ENCODE measurements at regions not wholly inside any gene's neighbourhood (a gene's known extent, or its start where the extent isn't known, plus 50 kb on each side); places are given as distances from the start of the nearest gene placed in this dataset.

DNA sequence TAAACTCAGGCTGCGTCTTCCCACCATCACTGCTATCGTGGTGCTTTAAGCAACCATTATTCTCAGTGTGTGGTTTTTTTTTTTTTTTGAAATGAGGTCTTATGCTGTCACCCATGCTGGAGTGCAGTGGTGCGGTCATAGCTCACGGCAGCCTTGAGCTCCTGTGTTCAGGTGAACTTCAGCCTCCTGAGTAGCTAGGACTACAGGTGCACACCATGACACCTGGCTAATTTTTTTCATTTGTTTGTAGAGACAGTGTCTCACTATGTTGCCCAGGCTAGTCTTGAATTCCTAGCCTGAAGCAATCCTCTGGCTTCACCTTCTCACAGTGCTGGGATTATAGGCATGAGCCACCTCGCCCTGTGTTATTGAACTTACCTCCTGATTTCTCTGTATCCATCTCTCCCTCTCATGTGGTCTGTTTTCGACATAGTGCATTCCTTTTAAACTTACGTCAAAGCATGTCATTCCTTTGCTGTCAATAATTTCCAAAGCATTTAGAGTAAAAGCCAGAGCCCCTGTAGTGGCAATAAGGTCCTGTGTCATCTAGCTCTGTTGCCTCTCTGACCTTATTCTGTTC is 255.5 kb downstream of the SNAPC1 start:
- FAIRE-seq = no peak
- TF ChIP-seq SPI1 (IDR thresholded peaks at IDR 0.05; ENCODE audit: low read depth, low read length) (no peak), TAF1 (IDR thresholded peaks at IDR 0.05; ENCODE audit: low read depth, low read length) (no peak), PAX5 (IDR thresholded peaks at IDR 0.05; ENCODE audit: insufficient read depth, low read length, severe bottlenecking) (no peak), POU2F2 (IDR thresholded peaks at IDR 0.05; ENCODE audit: low read depth, low read length) (no peak), POLR2AphosphoS5 (IDR thresholded peaks at IDR 0.05; ENCODE audit: low read depth, low read length) (no peak), POLR2A (IDR thresholded peaks at IDR 0.05; ENCODE audit: low read depth, low read length) (no peak)
- DNase-seq (ENCODE audit: insufficient read length, low spot score) = no peak

- no peak for FAIRE-seq
- DNase-seq (ENCODE audit: insufficient read length, low spot score) = no peak
- no peak for TF ChIP-seq POLR2A (IDR thresholded peaks at IDR 0.05; ENCODE audit: low read depth, low read length)
- no peak for TF ChIP-seq POU2F2 (IDR thresholded peaks at IDR 0.05; ENCODE audit: low read depth, low read length)
- no peak for TF ChIP-seq POLR2AphosphoS5 (IDR thresholded peaks at IDR 0.05; ENCODE audit: low read depth, low read length)
- no peak for TF ChIP-seq TAF1 (IDR thresholded peaks at IDR 0.05; ENCODE audit: low read depth, low read length)
- no peak for TF ChIP-seq SPI1 (IDR thresholded peaks at IDR 0.05; ENCODE audit: low read depth, low read length)
- no peak for TF ChIP-seq PAX5 (IDR thresholded peaks at IDR 0.05; ENCODE audit: insufficient read depth, low read length, severe bottlenecking)
These were observed 256.4 kb downstream of the SNAPC1 start for GRCh38 chr14:62018606-62019005.

- FAIRE-seq = peak; percentile 31
- no peak for TF ChIP-seq POU2F2 (IDR thresholded peaks at IDR 0.05; ENCODE audit: low read depth, low read length)
These were observed 265.7 kb downstream of the SNAPC1 start for GRCh38 chr14:62027958-62028357.

DNA sequence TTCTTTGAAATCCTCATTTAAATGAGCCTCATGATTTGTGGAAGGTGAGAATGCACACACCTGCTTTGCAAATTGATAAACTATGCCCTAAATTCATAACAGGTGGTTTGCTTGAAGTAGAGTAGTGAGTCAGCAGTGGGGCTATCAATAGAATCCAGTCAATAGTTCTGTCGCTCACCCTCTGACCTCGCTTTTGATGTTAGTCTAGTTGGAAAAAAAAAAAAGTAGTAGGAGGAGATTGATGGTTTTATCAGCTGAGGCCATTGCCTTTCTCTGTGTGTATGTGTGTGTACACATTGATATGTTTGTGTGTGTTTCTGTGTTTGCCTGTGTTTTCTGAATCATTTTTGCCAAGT is 267.3 kb downstream of the SNAPC1 start:
- DNase-seq (ENCODE audit: insufficient read length, low spot score) = no peak
- FAIRE-seq = peak; percentile 78
- TF ChIP-seq SPI1 (IDR thresholded peaks at IDR 0.05; ENCODE audit: low read depth, low read length) (no peak), PAX5 (IDR thresholded peaks at IDR 0.05; ENCODE audit: insufficient read depth, low read length, severe bottlenecking) (no peak), POLR2A (IDR thresholded peaks at IDR 0.05; ENCODE audit: low read depth, low read length) (no peak), POLR2AphosphoS5 (IDR thresholded peaks at IDR 0.05; ENCODE audit: low read depth, low read length) (no peak), TAF1 (IDR thresholded peaks at IDR 0.05; ENCODE audit: low read depth, low read length) (no peak), POU2F2 (IDR thresholded peaks at IDR 0.05; ENCODE audit: low read depth, low read length) (no peak)

More at GRCh38 chr14:62027958-62028357, 265.7 kb downstream of the SNAPC1 start:
- no peak for DNase-seq (ENCODE audit: insufficient read length, low spot score)

- DNase-seq (ENCODE audit: insufficient read length, low spot score) (no peak), FAIRE-seq (no peak)
- TF ChIP-seq TAF1 (IDR thresholded peaks at IDR 0.05; ENCODE audit: low read depth, low read length) (no peak), POLR2A (IDR thresholded peaks at IDR 0.05; ENCODE audit: low read depth, low read length) (no peak), SPI1 (IDR thresholded peaks at IDR 0.05; ENCODE audit: low read depth, low read length) (no peak), PAX5 (IDR thresholded peaks at IDR 0.05; ENCODE audit: insufficient read depth, low read length, severe bottlenecking) (no peak), POLR2AphosphoS5 (IDR thresholded peaks at IDR 0.05; ENCODE audit: low read depth, low read length) (no peak), POU2F2 (IDR thresholded peaks at IDR 0.05; ENCODE audit: low read depth, low read length) (no peak)
These were observed 268.2 kb downstream of the SNAPC1 start for GRCh38 chr14:62030387-62030786.

GRCh38 chr14:62031504-62031903 is 269.3 kb downstream of the SNAPC1 start:
- no peak for TF ChIP-seq POU2F2 (IDR thresholded peaks at IDR 0.05; ENCODE audit: low read depth, low read length)
- TF ChIP-seq POLR2A (IDR thresholded peaks at IDR 0.05; ENCODE audit: low read depth, low read length) = no peak
- TF ChIP-seq SPI1 (IDR thresholded peaks at IDR 0.05; ENCODE audit: low read depth, low read length) = no peak
- TF ChIP-seq TAF1 (IDR thresholded peaks at IDR 0.05; ENCODE audit: low read depth, low read length) = no peak
- no peak for TF ChIP-seq PAX5 (IDR thresholded peaks at IDR 0.05; ENCODE audit: insufficient read depth, low read length, severe bottlenecking)
- TF ChIP-seq POLR2AphosphoS5 (IDR thresholded peaks at IDR 0.05; ENCODE audit: low read depth, low read length) = no peak
- DNase-seq (ENCODE audit: insufficient read length, low spot score) (no peak), FAIRE-seq (no peak)

- FAIRE-seq = no peak
- no peak for DNase-seq (ENCODE audit: insufficient read length, low spot score)
- TF ChIP-seq TAF1 (IDR thresholded peaks at IDR 0.05; ENCODE audit: low read depth, low read length) (no peak), POLR2AphosphoS5 (IDR thresholded peaks at IDR 0.05; ENCODE audit: low read depth, low read length) (no peak), POU2F2 (IDR thresholded peaks at IDR 0.05; ENCODE audit: low read depth, low read length) (no peak), SPI1 (IDR thresholded peaks at IDR 0.05; ENCODE audit: low read depth, low read length) (no peak), PAX5 (IDR thresholded peaks at IDR 0.05; ENCODE audit: insufficient read depth, low read length, severe bottlenecking) (no peak), POLR2A (IDR thresholded peaks at IDR 0.05; ENCODE audit: low read depth, low read length) (no peak)
These were observed 291.0 kb downstream of the SNAPC1 start for GRCh38 chr14:62053188-62053587.

- no peak for DNase-seq (ENCODE audit: insufficient read length, low spot score)
- no peak for FAIRE-seq
- TF ChIP-seq POLR2AphosphoS5 (IDR thresholded peaks at IDR 0.05; ENCODE audit: low read depth, low read length) = no peak
- TF ChIP-seq PAX5 (IDR thresholded peaks at IDR 0.05; ENCODE audit: insufficient read depth, low read length, severe bottlenecking) = no peak
- TF ChIP-seq SPI1 (IDR thresholded peaks at IDR 0.05; ENCODE audit: low read depth, low read length) = no peak
- TF ChIP-seq POU2F2 (IDR thresholded peaks at IDR 0.05; ENCODE audit: low read depth, low read length) = no peak
- no peak for TF ChIP-seq POLR2A (IDR thresholded peaks at IDR 0.05; ENCODE audit: low read depth, low read length)
- no peak for TF ChIP-seq TAF1 (IDR thresholded peaks at IDR 0.05; ENCODE audit: low read depth, low read length)
These were observed 294.6 kb downstream of the SNAPC1 start for GRCh38 chr14:62056789-62057188.

DNA sequence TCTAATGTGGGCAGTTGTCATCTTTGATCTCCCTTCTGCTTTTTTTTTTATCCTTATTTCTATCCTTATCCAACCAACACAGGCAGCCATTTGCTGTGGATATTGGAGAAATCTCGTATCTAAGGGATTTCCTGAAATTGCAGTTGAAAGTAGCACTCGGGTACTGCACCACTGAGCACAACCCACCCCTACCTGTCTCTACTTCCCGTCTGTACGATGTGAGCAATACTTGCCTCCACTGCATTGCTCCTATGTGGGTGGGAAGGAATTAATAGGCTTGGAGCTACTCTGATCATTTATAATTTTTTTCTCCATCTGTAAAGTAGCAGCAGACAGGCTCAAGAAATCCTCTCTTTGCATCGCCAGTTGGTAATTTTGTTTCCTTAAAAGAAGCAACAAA is 300.4 kb downstream of the SNAPC1 start:
- FAIRE-seq (no peak), DNase-seq (ENCODE audit: insufficient read length, low spot score) (no peak)
- TF ChIP-seq TAF1 (IDR thresholded peaks at IDR 0.05; ENCODE audit: low read depth, low read length) (no peak), POLR2AphosphoS5 (IDR thresholded peaks at IDR 0.05; ENCODE audit: low read depth, low read length) (no peak), POU2F2 (IDR thresholded peaks at IDR 0.05; ENCODE audit: low read depth, low read length) (no peak), PAX5 (IDR thresholded peaks at IDR 0.05; ENCODE audit: insufficient read depth, low read length, severe bottlenecking) (no peak), SPI1 (IDR thresholded peaks at IDR 0.05; ENCODE audit: low read depth, low read length) (no peak), POLR2A (IDR thresholded peaks at IDR 0.05; ENCODE audit: low read depth, low read length) (no peak)

GRCh38 chr14:62064751-62065323 is 302.6 kb downstream of the SNAPC1 start:
- FAIRE-seq = no peak
- DNase-seq (ENCODE audit: insufficient read length, low spot score) = no peak
- TF ChIP-seq PAX5 (IDR thresholded peaks at IDR 0.05; ENCODE audit: insufficient read depth, low read length, severe bottlenecking) = no peak
- TF ChIP-seq TAF1 (IDR thresholded peaks at IDR 0.05; ENCODE audit: low read depth, low read length) = no peak
- TF ChIP-seq SPI1 (IDR thresholded peaks at IDR 0.05; ENCODE audit: low read depth, low read length) = no peak
- no peak for TF ChIP-seq POLR2AphosphoS5 (IDR thresholded peaks at IDR 0.05; ENCODE audit: low read depth, low read length)
- no peak for TF ChIP-seq POLR2A (IDR thresholded peaks at IDR 0.05; ENCODE audit: low read depth, low read length)
- TF ChIP-seq POU2F2 (IDR thresholded peaks at IDR 0.05; ENCODE audit: low read depth, low read length) = no peak

All from GM12891 (cell line).